Left ventricle myocardium inferior (tissue), 1 donor: ENCODE measurements at regions not wholly inside any gene's neighbourhood (a gene's known extent, or its start where the extent isn't known, plus 50 kb on each side); places are given as distances from the start of the nearest gene placed in this dataset.
"Not testable (repeated sequence)": the region's sequence is repeated elsewhere in the genome, so short reads cannot be mapped to it uniquely, and the experiment has no call there.

Source experiments
- DNase-seq: peaks from one replicate; pipeline ENCODE4 v3.0.0-alpha.2; 2020
- H3K27ac ChIP-seq: fragments of 200-600 bp; replicated peaks from 2 replicates; pipeline ENCODE4 v1.8.0; 2021
- H3K27me3 ChIP-seq: fragments of 200-600 bp; 2 replicates; pipeline ENCODE4 v1.8.0; 2021; ENCODE audit warnings: low read depth
- H3K36me3 ChIP-seq: fragments of 200-600 bp; 2 replicates; pipeline ENCODE4 v1.8.0; 2021
- H3K4me1 ChIP-seq: fragments of 200-600 bp; 2 replicates; pipeline ENCODE4 v1.8.0; 2021
- H3K4me3 ChIP-seq: fragments of 200-600 bp; 2 replicates; pipeline ENCODE4 v1.8.0; 2021; ENCODE audit warnings: mild to moderate bottlenecking, moderate library complexity
- H3K9me3 ChIP-seq: fragments of 200-600 bp; replicated peaks from 2 replicates; pipeline ENCODE4 v1.8.0; 2021
- CTCF ChIP-seq: fragments of 200-600 bp; IDR thresholded peaks from 2 replicates; pipeline ENCODE4 v1.8.0; 2021; ENCODE audit warnings: antibody characterized with exemption, mild to moderate bottlenecking, borderline replicate concordance
- intact Hi-C: fragments of 100-400 bp; cut with micrococcal nuclease; formaldehyde crosslinking; loops from one replicate; pipeline ENCODE4 v1.11.0; 2022
- donor health status: DM: no; HTN: yes; CAD: no; lungs with severe emphysema.

- H3K9me3 ChIP-seq: peaks cover 8% of the 10 kb centered on the region
- no peak overlapping the region for H3K4me3 ChIP-seq
- no peaks in the 10 kb centered on the region for H3K27me3 ChIP-seq
- intact Hi-C loops: no loop called here
- TF ChIP-seq CTCF: no peak
- DNase-seq: no peak
- peak overlapping the region; percentile 1 for H3K27ac ChIP-seq
- H3K36me3 ChIP-seq: no peaks in the 10 kb centered on the region
- H3K4me1 ChIP-seq: peaks cover 33% of the 10 kb centered on the region
Observed at GRCh38 chr2:8123464-8123863, 558.4 kb upstream of the ID2 start.

- Histone ChIP-seq H3K4me1 (peaks cover 14% of the 10 kb centered on the region), H3K9me3 (peaks cover 8% of the 10 kb centered on the region), H3K27me3 (no peaks in the 10 kb centered on the region), H3K36me3 (no peaks in the 10 kb centered on the region), H3K4me3 (no peak overlapping the region), H3K27ac (peak overlapping the region; percentile 50)
- TF ChIP-seq CTCF: no peak
- peak; percentile 22 for DNase-seq
- intact Hi-C loops: no loop called here
Observed at GRCh38 chr2:8125741-8126711, 555.8 kb upstream of the ID2 start.

GRCh38 chr2:8126783-8127182 lies 555.1 kb upstream of the ID2 start:
- H3K9me3 ChIP-seq: peaks cover 8% of the 10 kb centered on the region
- no peak for TF ChIP-seq CTCF
- no peaks in the 10 kb centered on the region for H3K36me3 ChIP-seq
- no peak for DNase-seq
- H3K27me3 ChIP-seq: no peaks in the 10 kb centered on the region
- no peak overlapping the region for H3K4me3 ChIP-seq
- H3K27ac ChIP-seq: peak overlapping the region; percentile 50
- intact Hi-C loops: no loop called here
- H3K4me1 ChIP-seq: peaks cover 14% of the 10 kb centered on the region

GRCh38 chr2:8131423-8131822 lies 550.4 kb upstream of the ID2 start:
- DNase-seq, H3K4me3 ChIP-seq, H3K9me3 ChIP-seq, H3K36me3 ChIP-seq, intact Hi-C loops, H3K27ac ChIP-seq, H3K27me3 ChIP-seq: not testable (repeated sequence)
- peaks cover 43% of the 10 kb centered on the region for H3K4me1 ChIP-seq

- no peak overlapping the region for H3K4me3 ChIP-seq
- no peak for DNase-seq
- peaks cover 44% of the 10 kb centered on the region for H3K4me1 ChIP-seq
- no peaks in the 10 kb centered on the region for H3K36me3 ChIP-seq
- no peaks in the 10 kb centered on the region for H3K27me3 ChIP-seq
- intact Hi-C loops: no loop called here
- peak overlapping the region; percentile 81 for H3K27ac ChIP-seq
- TF ChIP-seq CTCF: no peak
- peaks cover 7% of the 10 kb centered on the region for H3K9me3 ChIP-seq
Observed at GRCh38 chr2:8132351-8132831, 549.5 kb upstream of the ID2 start.

GRCh38 chr2:8132879-8133278 lies 549.0 kb upstream of the ID2 start:
- intact Hi-C loops: no loop called here
- peaks cover 44% of the 10 kb centered on the region for H3K4me1 ChIP-seq
- no peak for TF ChIP-seq CTCF
- no peaks in the 10 kb centered on the region for H3K36me3 ChIP-seq
- peak overlapping the region; percentile 81 for H3K27ac ChIP-seq
- H3K4me3 ChIP-seq: no peak overlapping the region
- DNase-seq: no peak
- peaks cover 3% of the 10 kb centered on the region for H3K9me3 ChIP-seq
- H3K27me3 ChIP-seq: no peaks in the 10 kb centered on the region
